ENCODE measurements at regions not wholly inside any gene's neighbourhood (a gene's known extent, or its start where the extent isn't known, plus 50 kb on each side); places are given as distances from the start of the nearest gene placed in this dataset.
"Not testable (repeated sequence)": the region's sequence is repeated elsewhere in the genome, so short reads cannot be mapped to it uniquely, and the experiment has no call there.

DNA sequence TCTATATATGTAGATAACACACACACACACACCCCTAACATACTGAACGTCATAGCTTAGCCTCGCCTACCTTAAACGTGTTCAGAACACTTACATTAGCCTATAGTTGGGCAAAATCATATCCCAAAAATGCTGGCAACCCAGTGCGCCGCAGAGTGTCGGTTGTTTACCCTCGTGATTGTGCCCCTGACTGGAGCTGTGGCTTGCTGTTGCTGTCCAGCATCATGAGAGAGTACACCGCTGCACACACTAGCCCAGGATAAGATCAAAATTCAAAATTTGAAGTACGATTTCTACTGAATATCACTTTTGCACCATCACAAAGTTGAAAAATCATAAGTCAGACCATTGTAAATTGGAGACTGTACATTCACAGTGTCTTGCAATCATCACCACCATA, 73.1 kb upstream of the COG2 start:
- ATAC-seq (no peak), DNase-seq (no peak)
- peaks cover 5% of the 10 kb centered on the region for H3K4me1 Mint-ChIP-seq
- H3K36me3 Mint-ChIP-seq (ENCODE audit: low read depth): no peaks in the 10 kb centered on the region
- H3K9me3 ChIP-seq (ENCODE audit: control insufficient read depth, low read length, poor library complexity, severe bottlenecking): no peaks in the 10 kb centered on the region
- no peak overlapping the region for H3K27ac Mint-ChIP-seq
- no peak overlapping the region for H3K4me3 Mint-ChIP-seq
- peaks cover 60% of the 10 kb centered on the region for H3K27me3 Mint-ChIP-seq

- H3K9me3 ChIP-seq (ENCODE audit: control insufficient read depth, low read length, poor library complexity, severe bottlenecking): no peaks in the 10 kb centered on the region
- Mint-ChIP-seq H3K36me3 (ENCODE audit: low read depth) (no peaks in the 10 kb centered on the region), H3K4me1 (peaks cover 5% of the 10 kb centered on the region), H3K4me3 (no peak overlapping the region), H3K27ac (no peak overlapping the region), H3K27me3 (peaks cover 62% of the 10 kb centered on the region)
- no peak for DNase-seq
- no peak for ATAC-seq
These were observed 73.6 kb upstream of the COG2 start for GRCh38 chr1:230568676-230569075.

DNA sequence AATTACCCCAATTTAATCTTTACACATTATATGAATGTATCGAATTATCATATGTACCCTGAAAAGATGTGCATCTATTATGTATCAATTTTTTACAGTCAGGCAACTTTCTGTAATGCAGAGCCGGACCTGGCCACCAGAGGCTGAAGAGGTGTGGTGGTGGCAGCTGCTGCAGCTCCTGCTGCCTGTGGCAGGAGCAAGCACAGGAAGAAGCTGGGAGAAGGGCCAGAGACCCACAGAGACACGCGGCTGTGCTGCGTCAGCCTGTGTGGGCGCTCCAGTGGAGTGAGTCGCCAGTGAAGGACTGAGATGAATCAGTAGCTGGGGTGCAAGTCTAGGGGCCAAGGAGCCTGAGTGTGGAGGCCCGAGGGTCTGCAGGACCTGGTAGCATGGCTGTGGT, 74.3 kb upstream of the COG2 start:
- Mint-ChIP-seq H3K27ac (no peak overlapping the region), H3K4me3 (no peak overlapping the region), H3K27me3 (peaks cover 67% of the 10 kb centered on the region), H3K36me3 (ENCODE audit: low read depth) (no peaks in the 10 kb centered on the region), H3K4me1 (peaks cover 5% of the 10 kb centered on the region)
- ATAC-seq (no peak), DNase-seq (no peak)
- no peaks in the 10 kb centered on the region for H3K9me3 ChIP-seq (ENCODE audit: control insufficient read depth, low read length, poor library complexity, severe bottlenecking)

- DNase-seq: no peak
- H3K4me3 Mint-ChIP-seq: no peak overlapping the region
- no peak overlapping the region for H3K27ac Mint-ChIP-seq
- peaks cover 5% of the 10 kb centered on the region for H3K4me1 Mint-ChIP-seq
- H3K9me3 ChIP-seq (ENCODE audit: control insufficient read depth, low read length, poor library complexity, severe bottlenecking): no peaks in the 10 kb centered on the region
- no peaks in the 10 kb centered on the region for H3K36me3 Mint-ChIP-seq (ENCODE audit: low read depth)
- no peak for ATAC-seq
- H3K27me3 Mint-ChIP-seq: peaks cover 66% of the 10 kb centered on the region
These were observed 75.1 kb upstream of the COG2 start for GRCh38 chr1:230567221-230567575.

DNA sequence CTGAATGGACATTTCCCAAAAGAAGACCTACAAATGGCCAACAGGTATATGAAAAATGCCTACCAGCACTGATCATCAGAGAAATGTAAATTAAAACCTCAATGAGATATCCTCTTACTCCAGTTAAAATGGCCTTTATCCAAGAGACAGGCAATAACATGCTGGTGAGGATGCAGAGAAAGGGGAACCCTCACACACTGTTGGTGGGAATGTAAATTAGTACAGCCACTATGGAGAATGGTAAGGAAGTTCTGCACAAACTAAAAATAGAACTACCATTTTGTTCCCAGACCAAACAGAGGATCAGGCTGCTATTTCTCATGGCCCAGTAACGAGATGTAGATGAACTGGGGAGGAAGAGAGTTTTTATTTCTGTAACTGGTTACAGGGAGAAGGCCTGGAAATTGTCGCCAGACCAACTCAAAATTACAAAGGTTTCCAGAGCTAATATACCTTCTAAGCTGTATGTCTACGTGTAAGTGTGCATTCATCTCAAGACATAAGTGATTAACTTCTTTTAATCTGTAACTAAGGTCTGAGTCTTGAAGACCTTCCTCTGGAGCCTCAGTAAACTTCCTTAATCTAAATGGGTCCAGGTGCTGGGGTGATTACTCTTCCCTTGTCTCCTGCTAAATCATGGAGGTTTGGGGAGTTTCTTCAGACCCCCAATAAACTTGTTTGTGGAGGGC, 75.6 kb upstream of the COG2 start:
- DNase-seq; ATAC-seq; H3K27ac Mint-ChIP-seq; H3K4me3 Mint-ChIP-seq; H3K36me3 Mint-ChIP-seq (ENCODE audit: low read depth); H3K9me3 ChIP-seq (ENCODE audit: control insufficient read depth, low read length, poor library complexity, severe bottlenecking); H3K4me1 Mint-ChIP-seq: not testable (repeated sequence)
- H3K27me3 Mint-ChIP-seq: peaks cover 62% of the 10 kb centered on the region

DNA sequence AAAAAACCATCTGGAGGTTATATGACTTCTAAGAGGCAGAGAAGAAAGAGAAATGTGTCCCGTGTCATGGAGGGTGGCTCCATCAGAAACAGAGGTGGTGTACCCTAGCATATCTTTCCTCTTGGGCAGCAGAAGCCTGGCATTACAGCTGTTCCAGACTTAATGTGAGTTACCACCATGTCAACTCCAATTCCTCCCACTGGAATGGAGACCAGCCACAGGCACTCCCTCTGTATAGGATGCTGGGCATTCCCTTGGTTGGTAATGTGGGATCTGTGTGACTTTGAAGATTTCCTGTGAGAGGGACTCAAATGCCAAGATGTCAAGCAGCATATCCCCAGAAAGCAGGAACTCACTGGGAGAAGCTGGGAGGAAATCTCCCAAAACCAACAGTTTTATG, 77.1 kb upstream of the COG2 start:
- H3K27ac Mint-ChIP-seq: no peak overlapping the region
- no peaks in the 10 kb centered on the region for H3K36me3 Mint-ChIP-seq (ENCODE audit: low read depth)
- no peak for ATAC-seq
- no peak for DNase-seq
- peaks cover 5% of the 10 kb centered on the region for H3K4me1 Mint-ChIP-seq
- H3K27me3 Mint-ChIP-seq: peaks cover 68% of the 10 kb centered on the region
- no peak overlapping the region for H3K4me3 Mint-ChIP-seq
- no peaks in the 10 kb centered on the region for H3K9me3 ChIP-seq (ENCODE audit: control insufficient read depth, low read length, poor library complexity, severe bottlenecking)

DNA sequence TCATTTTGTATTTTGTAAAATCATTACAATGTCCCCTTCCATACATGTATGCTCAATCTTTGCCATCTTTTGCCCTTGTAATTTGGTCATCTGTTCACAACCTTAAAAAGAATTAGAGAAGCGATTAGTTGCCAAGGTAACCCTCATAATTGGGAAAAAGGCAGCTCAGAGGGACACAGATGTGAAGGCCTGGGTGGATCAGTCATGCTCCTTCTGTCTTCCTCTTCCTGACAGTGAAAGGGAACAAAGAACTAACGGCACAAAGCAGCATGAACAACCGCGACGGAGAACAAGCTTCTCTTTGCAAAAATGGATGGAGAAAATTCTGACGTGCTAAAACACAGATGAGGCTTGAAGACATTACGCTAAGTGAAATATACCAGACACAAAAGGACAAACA, 78.7 kb upstream of the COG2 start:
- Mint-ChIP-seq H3K4me1 (peaks cover 5% of the 10 kb centered on the region), H3K4me3 (no peak overlapping the region), H3K27ac (no peak overlapping the region), H3K27me3 (peaks cover 62% of the 10 kb centered on the region), H3K36me3 (ENCODE audit: low read depth) (no peaks in the 10 kb centered on the region)
- ATAC-seq (no peak), DNase-seq (no peak)
- H3K9me3 ChIP-seq (ENCODE audit: control insufficient read depth, low read length, poor library complexity, severe bottlenecking): no peaks in the 10 kb centered on the region

DNA sequence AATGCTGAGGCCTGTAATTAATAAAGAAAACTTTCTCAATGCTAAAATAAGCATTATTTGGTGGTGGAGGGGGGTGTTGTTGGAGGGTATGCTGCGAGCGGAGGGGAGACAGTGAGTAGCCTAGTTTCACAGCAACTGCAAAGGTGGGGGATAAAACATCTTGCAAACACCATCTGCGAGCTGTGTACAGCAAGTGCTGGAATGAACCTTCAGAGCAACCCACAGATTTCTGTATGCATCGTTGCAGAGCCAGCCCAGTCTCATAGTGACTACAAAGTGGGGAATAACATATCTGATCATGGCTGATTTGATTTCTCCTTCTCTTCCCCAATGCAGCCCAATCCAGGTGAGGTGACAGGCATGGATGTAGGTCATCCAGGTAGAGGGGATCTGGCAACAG, 80.7 kb upstream of the COG2 start:
- no peaks in the 10 kb centered on the region for H3K36me3 Mint-ChIP-seq (ENCODE audit: low read depth)
- no peaks in the 10 kb centered on the region for H3K4me1 Mint-ChIP-seq
- DNase-seq: no peak
- H3K9me3 ChIP-seq (ENCODE audit: control insufficient read depth, low read length, poor library complexity, severe bottlenecking): no peaks in the 10 kb centered on the region
- H3K27me3 Mint-ChIP-seq: peaks cover 59% of the 10 kb centered on the region
- no peak overlapping the region for H3K4me3 Mint-ChIP-seq
- no peak overlapping the region for H3K27ac Mint-ChIP-seq
- no peak for ATAC-seq

GRCh38 chr1:230558324-230558723, 84.0 kb upstream of the COG2 start:
- no peak for DNase-seq
- H3K4me3 Mint-ChIP-seq: no peak overlapping the region
- H3K27ac Mint-ChIP-seq: no peak overlapping the region
- H3K4me1 Mint-ChIP-seq: no peaks in the 10 kb centered on the region
- H3K36me3 Mint-ChIP-seq (ENCODE audit: low read depth): no peaks in the 10 kb centered on the region
- H3K9me3 ChIP-seq (ENCODE audit: control insufficient read depth, low read length, poor library complexity, severe bottlenecking): no peaks in the 10 kb centered on the region
- peaks cover 57% of the 10 kb centered on the region for H3K27me3 Mint-ChIP-seq
- no peak for ATAC-seq

- no peak overlapping the region for H3K4me3 Mint-ChIP-seq
- ATAC-seq (no peak), DNase-seq (no peak)
- H3K27me3 Mint-ChIP-seq: peaks cover 64% of the 10 kb centered on the region
- H3K4me1 Mint-ChIP-seq: no peaks in the 10 kb centered on the region
- H3K36me3 Mint-ChIP-seq (ENCODE audit: low read depth): no peaks in the 10 kb centered on the region
- no peaks in the 10 kb centered on the region for H3K9me3 ChIP-seq (ENCODE audit: control insufficient read depth, low read length, poor library complexity, severe bottlenecking)
- no peak overlapping the region for H3K27ac Mint-ChIP-seq
These were observed 85.8 kb upstream of the COG2 start for GRCh38 chr1:230556453-230556852.

GRCh38 chr1:230555814-230556213, 86.5 kb upstream of the COG2 start:
- DNase-seq (no peak), ATAC-seq (no peak)
- no peak overlapping the region for H3K4me3 Mint-ChIP-seq
- H3K27me3 Mint-ChIP-seq: peaks cover 61% of the 10 kb centered on the region
- H3K9me3 ChIP-seq (ENCODE audit: control insufficient read depth, low read length, poor library complexity, severe bottlenecking): no peaks in the 10 kb centered on the region
- H3K36me3 Mint-ChIP-seq (ENCODE audit: low read depth): no peaks in the 10 kb centered on the region
- no peaks in the 10 kb centered on the region for H3K4me1 Mint-ChIP-seq
- no peak overlapping the region for H3K27ac Mint-ChIP-seq

GRCh38 chr1:230552880-230553279, 89.4 kb upstream of the COG2 start:
- H3K4me3 Mint-ChIP-seq: no peak overlapping the region
- no peaks in the 10 kb centered on the region for H3K4me1 Mint-ChIP-seq
- no peak overlapping the region for H3K27ac Mint-ChIP-seq
- no peaks in the 10 kb centered on the region for H3K36me3 Mint-ChIP-seq (ENCODE audit: low read depth)
- DNase-seq (no peak), ATAC-seq (no peak)
- no peaks in the 10 kb centered on the region for H3K9me3 ChIP-seq (ENCODE audit: control insufficient read depth, low read length, poor library complexity, severe bottlenecking)
- H3K27me3 Mint-ChIP-seq: peaks cover 50% of the 10 kb centered on the region

GRCh38 chr1:230550945-230551344, 91.3 kb upstream of the COG2 start:
- H3K27me3 Mint-ChIP-seq: peaks cover 40% of the 10 kb centered on the region
- H3K27ac Mint-ChIP-seq; DNase-seq; H3K4me1 Mint-ChIP-seq; H3K4me3 Mint-ChIP-seq; H3K9me3 ChIP-seq (ENCODE audit: control insufficient read depth, low read length, poor library complexity, severe bottlenecking); H3K36me3 Mint-ChIP-seq (ENCODE audit: low read depth); ATAC-seq: not testable (repeated sequence)

GRCh38 chr1:230550428-230550827, 91.9 kb upstream of the COG2 start:
- ATAC-seq (no peak), DNase-seq (no peak)
- Mint-ChIP-seq H3K4me1 (no peaks in the 10 kb centered on the region), H3K4me3 (no peak overlapping the region), H3K27me3 (peaks cover 38% of the 10 kb centered on the region), H3K27ac (no peak overlapping the region), H3K36me3 (ENCODE audit: low read depth) (no peaks in the 10 kb centered on the region)
- no peaks in the 10 kb centered on the region for H3K9me3 ChIP-seq (ENCODE audit: control insufficient read depth, low read length, poor library complexity, severe bottlenecking)
